ENCODE measurements at regions not wholly inside any gene's neighbourhood (a gene's known extent, or its start where the extent isn't known, plus 50 kb on each side); places are given as distances from the start of the nearest gene placed in this dataset.

GRCh38 chr9:86557063-86557766 lies 203.0 kb upstream of the TUT7 start:
- DNase-seq, result no peak

- no peak for DNase-seq
These were observed 201.5 kb upstream of the TUT7 start for GRCh38 chr9:86555661-86556060.

GRCh38 chr9:86550401-86550800 lies 196.2 kb upstream of the TUT7 start:
- no peak for DNase-seq

- DNase-seq, result no peak
These were observed 195.7 kb upstream of the TUT7 start for GRCh38 chr9:86549920-86550319.

- no peak for DNase-seq
These were observed 195.2 kb upstream of the TUT7 start for GRCh38 chr9:86549401-86549811.

GRCh38 chr9:86548220-86548619 lies 194.0 kb upstream of the TUT7 start:
- no peak for DNase-seq

- DNase-seq, result no peak
These were observed 193.4 kb upstream of the TUT7 start for GRCh38 chr9:86547571-86547970.

GRCh38 chr9:86546712-86547111 lies 192.5 kb upstream of the TUT7 start:
- DNase-seq, result no peak

- DNase-seq, result no peak
These were observed 190.9 kb upstream of the TUT7 start for GRCh38 chr9:86545090-86545489.

- no peak for DNase-seq
These were observed 186.9 kb upstream of the TUT7 start for GRCh38 chr9:86541014-86541570.

- no peak for DNase-seq
These were observed 181.3 kb upstream of the TUT7 start for GRCh38 chr9:86535406-86535915.

- DNase-seq, result no peak
These were observed 180.5 kb upstream of the TUT7 start for GRCh38 chr9:86534572-86535258.

- DNase-seq, result no peak
These were observed 177.9 kb upstream of the TUT7 start for GRCh38 chr9:86531971-86532640.

GRCh38 chr9:86531273-86531970 lies 177.2 kb upstream of the TUT7 start:
- no peak for DNase-seq

GRCh38 chr9:86529496-86530275 lies 175.5 kb upstream of the TUT7 start:
- no peak for DNase-seq

GRCh38 chr9:86526021-86526420 lies 171.8 kb upstream of the TUT7 start:
- no peak for DNase-seq

- no peak for DNase-seq
These were observed 171.0 kb upstream of the TUT7 start for GRCh38 chr9:86525182-86525581.

- DNase-seq, result no peak
These were observed 167.8 kb upstream of the TUT7 start for GRCh38 chr9:86521977-86522376.

- DNase-seq, result no peak
These were observed 167.1 kb upstream of the TUT7 start for GRCh38 chr9:86521322-86521721.

- no peak for DNase-seq
These were observed 164.9 kb upstream of the TUT7 start for GRCh38 chr9:86519066-86519615.

- no peak for DNase-seq
These were observed 163.3 kb upstream of the TUT7 start for GRCh38 chr9:86517475-86517874.

- DNase-seq, result no peak
These were observed 162.4 kb upstream of the TUT7 start for GRCh38 chr9:86516564-86516963.
